OCI-LY3 (cell line): ENCODE measurements at regions not wholly inside any gene's neighbourhood (a gene's known extent, or its start where the extent isn't known, plus 50 kb on each side); places are given as distances from the start of the nearest gene placed in this dataset.
"Not testable (repeated sequence)": the region's sequence is repeated elsewhere in the genome, so short reads cannot be mapped to it uniquely, and the experiment has no call there.

ENCODE experiments used
- EZH2phosphoT487 ChIP-seq: fragments of 200-600 bp; shearing (Covaris generic); IDR thresholded peaks from 2 replicates; pipeline ENCODE4 v1.6.1; 2018; ENCODE audit warnings: antibody characterized with exemption, mixed run types, low read depth
- TF ChIP-seq, protein P1 (sequence below): fragments of 200-600, 300-600 bp; sonication (generic); IDR thresholded peaks from 2 replicates; pipeline ENCODE4 v1.5.1; 2014; ENCODE audit warnings: antibody characterized with exemption, low read length, low read depth

DNA sequence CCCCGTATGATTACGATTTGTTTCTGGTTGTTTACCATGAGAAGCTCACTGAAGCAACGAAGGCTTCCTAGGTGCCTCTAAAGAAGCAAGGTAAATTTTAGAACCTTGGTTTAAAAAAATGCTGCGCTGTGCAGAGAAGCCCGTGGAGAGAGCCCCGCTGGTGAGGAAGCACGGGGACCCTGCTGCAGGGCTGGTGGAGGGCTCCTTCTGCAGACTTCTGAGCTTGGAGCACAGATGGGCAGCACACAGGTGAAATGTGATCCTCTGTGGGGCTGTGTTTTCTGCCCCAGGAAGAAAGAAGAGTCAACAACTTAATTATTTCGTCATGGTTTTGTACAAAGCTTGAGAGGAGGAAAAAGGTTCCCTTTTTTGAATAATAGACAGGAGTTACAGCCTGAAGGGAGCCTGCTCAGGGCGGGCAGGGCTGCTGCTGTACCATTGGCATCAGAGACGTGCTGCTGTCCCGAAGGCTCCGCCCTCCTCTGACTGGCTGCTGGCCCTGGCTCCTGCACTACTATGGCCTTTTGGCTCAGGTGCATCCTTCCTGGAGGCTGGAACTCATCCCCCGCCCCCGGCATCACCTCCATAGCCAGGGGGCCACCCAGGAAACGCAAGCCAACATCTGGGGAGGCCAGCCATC is 108.0 kb upstream of the PLGLB2 start:
- TF ChIP-seq, protein P1, sequence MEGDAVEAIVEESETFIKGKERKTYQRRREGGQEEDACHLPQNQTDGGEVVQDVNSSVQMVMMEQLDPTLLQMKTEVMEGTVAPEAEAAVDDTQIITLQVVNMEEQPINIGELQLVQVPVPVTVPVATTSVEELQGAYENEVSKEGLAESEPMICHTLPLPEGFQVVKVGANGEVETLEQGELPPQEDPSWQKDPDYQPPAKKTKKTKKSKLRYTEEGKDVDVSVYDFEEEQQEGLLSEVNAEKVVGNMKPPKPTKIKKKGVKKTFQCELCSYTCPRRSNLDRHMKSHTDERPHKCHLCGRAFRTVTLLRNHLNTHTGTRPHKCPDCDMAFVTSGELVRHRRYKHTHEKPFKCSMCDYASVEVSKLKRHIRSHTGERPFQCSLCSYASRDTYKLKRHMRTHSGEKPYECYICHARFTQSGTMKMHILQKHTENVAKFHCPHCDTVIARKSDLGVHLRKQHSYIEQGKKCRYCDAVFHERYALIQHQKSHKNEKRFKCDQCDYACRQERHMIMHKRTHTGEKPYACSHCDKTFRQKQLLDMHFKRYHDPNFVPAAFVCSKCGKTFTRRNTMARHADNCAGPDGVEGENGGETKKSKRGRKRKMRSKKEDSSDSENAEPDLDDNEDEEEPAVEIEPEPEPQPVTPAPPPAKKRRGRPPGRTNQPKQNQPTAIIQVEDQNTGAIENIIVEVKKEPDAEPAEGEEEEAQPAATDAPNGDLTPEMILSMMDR = not testable (repeated sequence)
- TF ChIP-seq EZH2phosphoT487 = not testable (repeated sequence)
